Neuronal stem cell (in vitro differentiated cells): ENCODE measurements at regions not wholly inside any gene's neighbourhood (a gene's known extent, or its start where the extent isn't known, plus 50 kb on each side); places are given as distances from the start of the nearest gene placed in this dataset.

Experiments used
- DNase-seq: peaks from one replicate; pipeline ENCODE4 v3.0.0-alpha.2; 2013; ENCODE audit warnings: low spot score
- H2AFZ ChIP-seq: one replicate; pipeline ENCODE4 v1.6.1; 2013; ENCODE audit warnings: mild to moderate bottlenecking, low read length, inconsistent platforms
- H2AK5ac ChIP-seq: 2 replicates; pipeline ENCODE4 v1.6.1; 2013; ENCODE audit warnings: low read depth, mild to moderate bottlenecking, inconsistent platforms, low read length, moderate library complexity, mixed read lengths
- H2BK120ac ChIP-seq: 2 replicates; pipeline ENCODE4 v1.6.1; 2013; ENCODE audit warnings: low read depth, mild to moderate bottlenecking, inconsistent platforms, low read length, moderate library complexity, mixed read lengths
- H2BK12ac ChIP-seq: one replicate; pipeline ENCODE4 v1.6.1; 2013; ENCODE audit warnings: low read length, inconsistent platforms
- H2BK15ac ChIP-seq: 2 replicates; pipeline ENCODE4 v1.6.1; 2013; ENCODE audit warnings: mild to moderate bottlenecking, low read length, inconsistent platforms, mixed read lengths
- H2BK5ac ChIP-seq: one replicate; pipeline ENCODE4 v1.6.1; 2013; ENCODE audit warnings: inconsistent platforms, mild to moderate bottlenecking, low read length, moderate library complexity
- H3K14ac ChIP-seq: one replicate; pipeline ENCODE4 v1.6.1; 2013; ENCODE audit warnings: low read length, inconsistent platforms
- H3K18ac ChIP-seq: 2 replicates; pipeline ENCODE4 v1.6.1; 2013; ENCODE audit warnings: low read length, inconsistent platforms
- H3K23ac ChIP-seq: 2 replicates; pipeline ENCODE4 v1.6.1; 2013; ENCODE audit warnings: low read depth, mild to moderate bottlenecking, mixed read lengths, low read length, inconsistent platforms; ENCODE audit not compliant: poor library complexity
- H3K27ac ChIP-seq: replicated peaks from 3 replicates; pipeline ENCODE4 v1.5.1; 2013; ENCODE audit warnings: low read length, inconsistent platforms
- H3K27me3 ChIP-seq, 3 experiments: 2 replicates each; pipeline ENCODE4 v1.6.1; 2013; ENCODE audit warnings: low read length in 3 of 3, mild to moderate bottlenecking in 2 of 3, inconsistent platforms in 1 of 3, low read depth in 1 of 3, mixed read lengths in 1 of 3, moderate library complexity in 1 of 3; ENCODE audit not compliant: control insufficient read depth in 3 of 3, insufficient read depth in 3 of 3
- H3K36me3 ChIP-seq, 2 donors: replicated peaks in 1 of 2; 2 replicates each; pipeline ENCODE4 v1.6.1; 2013; ENCODE audit warnings: low read length in 2 of 2; ENCODE audit not compliant: control insufficient read depth in 2 of 2, insufficient read depth in 2 of 2
- H3K4ac ChIP-seq: 2 replicates; pipeline ENCODE4 v1.6.1; 2013; ENCODE audit warnings: inconsistent platforms, mild to moderate bottlenecking, low read length, moderate library complexity
- H3K4me1 ChIP-seq, 2 donors: 1 replicate in 1 of 2; 2 replicates in 1 of 2; pipeline ENCODE4 v1.6.1; 2013; ENCODE audit warnings: low read length in 2 of 2, low read depth in 1 of 2; ENCODE audit not compliant: control insufficient read depth in 2 of 2, insufficient read depth in 1 of 2
- H3K4me2 ChIP-seq: one replicate; pipeline ENCODE4 v1.6.1; 2013; ENCODE audit warnings: mild to moderate bottlenecking, low read length, inconsistent platforms; ENCODE audit not compliant: insufficient read depth, poor library complexity, severe bottlenecking
- H3K4me3 ChIP-seq, 2 donors: 2 replicates each; pipeline ENCODE4 v1.5.1; 2013; ENCODE audit warnings: low read length in 2 of 2, mild to moderate bottlenecking in 2 of 2, inconsistent platforms in 1 of 2, moderate library complexity in 1 of 2
- H3K79me1 ChIP-seq: one replicate; pipeline ENCODE4 v1.6.1; 2013; ENCODE audit warnings: low read depth, mild to moderate bottlenecking, inconsistent platforms, low read length, moderate library complexity
- H3K9ac ChIP-seq: one replicate; pipeline ENCODE4 v1.6.1; 2013; ENCODE audit warnings: mild to moderate bottlenecking, low read depth, low read length, inconsistent platforms; ENCODE audit not compliant: poor library complexity
- H3K9me3 ChIP-seq, 2 donors: replicated peaks in 1 of 2; 2 replicates each; pipeline versions ENCODE3 to v1.6.1; 2013; ENCODE audit warnings: low read length in 2 of 2, mild to moderate bottlenecking in 2 of 2, inconsistent platforms in 1 of 2, low read depth in 1 of 2, mixed read lengths in 1 of 2, moderate library complexity in 1 of 2; ENCODE audit not compliant: control insufficient read depth in 2 of 2, insufficient read depth in 1 of 2
- H4K8ac ChIP-seq: one replicate; pipeline ENCODE4 v1.6.1; 2013; ENCODE audit warnings: low read depth, mild to moderate bottlenecking, inconsistent platforms, low read length, moderate library complexity
- H4K91ac ChIP-seq: one replicate; pipeline ENCODE4 v1.6.1; 2013; ENCODE audit warnings: low read length, low read depth, mild to moderate bottlenecking, inconsistent platforms; ENCODE audit not compliant: poor library complexity
- WGBS, 2 donors: extraction: QIAGEN DNeasy Blood & Tissue Kit; methylation state at CpG; one replicate each; pipeline ENCODE4 v1.1.7; 2013; ENCODE audit warnings: missing lambda C conversion rate in 2 of 2, mixed read lengths in 1 of 2; ENCODE audit not compliant: insufficient read length in 2 of 2, insufficient replicate concordance in 1 of 2; ENCODE audit errors: extremely low coverage in 2 of 2; 5-methylcytosine and 5-hydroxymethylcytosine counted together

GRCh38 chr15:93458597-93458996 lies 369.6 kb upstream of the RGMA start:
- Histone ChIP-seq H3K4me3 (no peak overlapping the region), H3K4ac (no peak overlapping the region), H3K36me3 (peaks cover 0 to 55% of the 10 kb centered on the region in 2 donors), H3K4me1 (peaks cover 4 to 8% of the 10 kb centered on the region in 2 donors), H4K8ac (no peak overlapping the region), H3K18ac (peak overlapping the region; percentile 74), H3K79me1 (no peaks in the 10 kb centered on the region), H2AFZ (no peak overlapping the region), H3K4me2 (no peak overlapping the region), H3K27me3 (no peaks in the 10 kb centered on the region), H2BK5ac (no peak overlapping the region), H4K91ac (no peak overlapping the region), H2BK15ac (no peak overlapping the region), H3K9me3 (peaks cover 0 to 6% of the 10 kb centered on the region in 2 donors), H3K14ac (no peak overlapping the region), H3K9ac (peak overlapping the region; percentile 35), H3K23ac (no peak overlapping the region), H2AK5ac (peak overlapping the region; percentile 48), H2BK12ac (no peak overlapping the region), H2BK120ac (no peak overlapping the region), H3K27ac (no peak overlapping the region)
- no peak for DNase-seq
- WGBS, 2 donors = no CpG with 5 or more reads among the region's 5 CpGs

GRCh38 chr15:93454788-93455187 lies 365.8 kb upstream of the RGMA start:
- Histone ChIP-seq H3K14ac (no peak overlapping the region), H2AFZ (no peak overlapping the region), H2BK12ac (no peak overlapping the region), H3K4me2 (no peak overlapping the region), H2BK15ac (no peak overlapping the region), H3K4me1 (peaks cover 9 to 14% of the 10 kb centered on the region in 2 donors), H3K4me3 (no peak overlapping the region), H2BK120ac (no peak overlapping the region), H3K27ac (no peak overlapping the region), H3K79me1 (no peaks in the 10 kb centered on the region), H3K9me3 (peaks cover 0 to 12% of the 10 kb centered on the region in 2 donors), H3K27me3 (no peaks in the 10 kb centered on the region), H3K9ac (no peak overlapping the region), H3K36me3 (peaks cover 0 to 34% of the 10 kb centered on the region in 2 donors), H3K18ac (peak overlapping the region; percentile 77), H3K4ac (no peak overlapping the region), H4K91ac (no peak overlapping the region), H3K23ac (no peak overlapping the region), H4K8ac (no peak overlapping the region), H2BK5ac (no peak overlapping the region), H2AK5ac (no peak overlapping the region)
- WGBS, 2 donors = no CpG with 5 or more reads among the region's 7 CpGs
- DNase-seq = no peak

- no peak overlapping the region for H2BK5ac ChIP-seq
- no peak overlapping the region for H3K4me3 ChIP-seq
- H3K4ac ChIP-seq = no peak overlapping the region
- H3K18ac ChIP-seq = no peak overlapping the region
- H3K9me3 ChIP-seq = peaks cover 0 to 16% of the 10 kb centered on the region in 2 donors
- H3K79me1 ChIP-seq = no peaks in the 10 kb centered on the region
- H2AK5ac ChIP-seq = no peak overlapping the region
- no peak overlapping the region for H2BK120ac ChIP-seq
- H3K27me3 ChIP-seq = no peaks in the 10 kb centered on the region
- H4K91ac ChIP-seq = no peak overlapping the region
- H4K8ac ChIP-seq = no peak overlapping the region
- no peak for DNase-seq
- no peak overlapping the region for H3K4me2 ChIP-seq
- H3K23ac ChIP-seq = no peak overlapping the region
- H3K14ac ChIP-seq = no peak overlapping the region
- H3K9ac ChIP-seq = no peak overlapping the region
- H3K4me1 ChIP-seq = peaks cover 9 to 14% of the 10 kb centered on the region in 2 donors
- H2BK15ac ChIP-seq = no peak overlapping the region
- H2AFZ ChIP-seq = no peak overlapping the region
- peaks cover 2 to 28% of the 10 kb centered on the region in 2 donors for H3K36me3 ChIP-seq
- no peak overlapping the region for H2BK12ac ChIP-seq
- H3K27ac ChIP-seq = no peak overlapping the region
These were observed 363.7 kb upstream of the RGMA start for GRCh38 chr15:93452537-93453211.

- Histone ChIP-seq H3K36me3 (peaks cover 2 to 20% of the 10 kb centered on the region in 2 donors), H3K79me1 (no peaks in the 10 kb centered on the region), H3K27me3 (no peaks in the 10 kb centered on the region), H3K23ac (no peak overlapping the region), H2BK5ac (no peak overlapping the region), H3K27ac (no peak overlapping the region), H3K4me2 (no peak overlapping the region), H2AK5ac (no peak overlapping the region), H2BK120ac (no peak overlapping the region), H3K18ac (no peak overlapping the region), H3K9me3 (peaks cover 0 to 16% of the 10 kb centered on the region in 2 donors), H3K9ac (no peak overlapping the region), H3K4me1 (peaks cover 9 to 14% of the 10 kb centered on the region in 2 donors), H3K4me3 (no peak overlapping the region), H3K4ac (no peak overlapping the region), H2AFZ (no peak overlapping the region), H2BK12ac (no peak overlapping the region), H3K14ac (no peak overlapping the region), H2BK15ac (no peak overlapping the region), H4K8ac (no peak overlapping the region), H4K91ac (no peak overlapping the region)
- WGBS, 2 donors = no CpG with 5 or more reads among the region's 2 CpGs
- no peak for DNase-seq
These were observed 362.8 kb upstream of the RGMA start for GRCh38 chr15:93451822-93452221.
